ENCODE measurements at regions not wholly inside any gene's neighbourhood (a gene's known extent, or its start where the extent isn't known, plus 50 kb on each side); places are given as distances from the start of the nearest gene placed in this dataset.

GRCh38 chr6:40903456-40903855 lies 135.6 kb downstream of the UNC5CL start:
- intact Hi-C loops (cut with micrococcal nuclease) (no loop called here), dilution Hi-C loops (cut with MboI; ENCODE audit: extremely low pct_ligation_motif_present, low sequenced_read_pairs) (no loop called here)
- FAIRE-seq (no peak), DNase-seq (ENCODE audit: low read depth, low spot score) (no peak)
- Histone ChIP-seq H3K4me1 (ENCODE audit: control insufficient read depth, extremely low read depth, insufficient read depth, low read length) (peaks cover 19% of the 10 kb centered on the region), H3K27ac (ENCODE audit: insufficient read depth, low read depth, low read length) (no peak overlapping the region), H2AFZ (ENCODE audit: low read depth, low read length) (no peak overlapping the region), H3K9me3 (replicated peaks; ENCODE audit: control insufficient read depth, insufficient read depth, low read length) (no peaks in the 10 kb centered on the region), H3K79me2 (ENCODE audit: control insufficient read depth, insufficient read depth, low read length) (no peaks in the 10 kb centered on the region), H3K27me3 (ENCODE audit: control insufficient read depth in 2 of 2, insufficient read depth in 2 of 2, low read length in 2 of 2) (no peaks in the 10 kb centered on the region), H3K4me3 (replicated peaks in 1 of 3; ENCODE audit: insufficient read depth in 1 of 3, low read depth in 1 of 3, low read length in 3 of 3) (no peak overlapping the region), H4K20me1 (replicated peaks; ENCODE audit: control insufficient read depth, extremely low read depth, insufficient read depth, low read length) (no peaks in the 10 kb centered on the region), H3K9ac (replicated peaks; ENCODE audit: extremely low read depth, insufficient read depth, low read length) (no peak overlapping the region), H3K4me2 (ENCODE audit: insufficient read depth, low read length) (no peak overlapping the region), H3K9me1 (replicated peaks; ENCODE audit: control insufficient read depth, extremely low read depth, insufficient read depth, low read length) (no peaks in the 10 kb centered on the region), H3K36me3 (ENCODE audit: control insufficient read depth in 2 of 2, extremely low read depth in 1 of 2, insufficient read depth in 2 of 2, low read length in 2 of 2) (no peaks in the 10 kb centered on the region)
- POLR2A ChIA-PET: no interaction called here
- CTCF ChIA-PET: no interaction called here
- TF ChIP-seq JUN (IDR thresholded peaks at IDR 0.05; ENCODE audit: borderline replicate concordance, insufficient read depth, insufficient read length, low read depth): no peak
- TF ChIP-seq MAX (IDR thresholded peaks at IDR 0.05; ENCODE audit: insufficient read depth, insufficient read length): no peak
- no peak for TF ChIP-seq POLR2AphosphoS5 (IDR thresholded peaks at IDR 0.05; ENCODE audit: insufficient read depth, low read depth, low read length)
- no peak for TF ChIP-seq MYC (IDR thresholded peaks at IDR 0.05; ENCODE audit: low read depth, low read length)
- TF ChIP-seq POLR2A (IDR thresholded peaks at IDR 0.05; ENCODE audit: low read depth, low read length): no peak
- TF ChIP-seq FOS (IDR thresholded peaks at IDR 0.05; ENCODE audit: borderline replicate concordance, insufficient read depth, low read length): no peak
- TF ChIP-seq EZH2 (IDR thresholded peaks at IDR 0.05; ENCODE audit: borderline replicate concordance, low read depth, low read length, severe bottlenecking): no peak
- TF ChIP-seq CTCF (IDR thresholded peaks at IDR 0.05; ENCODE audit: extremely low read depth in 1 of 2, insufficient read depth in 1 of 2, low read depth in 1 of 2, low read length in 2 of 2): no peak
- no peak for TF ChIP-seq GATA2 (IDR thresholded peaks at IDR 0.05; ENCODE audit: insufficient read depth, insufficient read length, low read depth, low read length)
- BruUV-seq (replicated peaks): no TSS peak
